ENCODE measurements at regions not wholly inside any gene's neighbourhood (a gene's known extent, or its start where the extent isn't known, plus 50 kb on each side); places are given as distances from the start of the nearest gene placed in this dataset.

- Mint-ChIP-seq H3K9me3 (peaks cover 0 to 5% (median 0%) of the 10 kb centered on the region in 9 donors), H3K27ac (no peak overlapping the region), H3K36me3 (peaks cover 0 to 2% (median 0%) of the 10 kb centered on the region in 3 donors), H3K4me1 (no peaks in the 10 kb centered on the region), H3K4me3 (no peak overlapping the region), H3K27me3 (peaks cover 3 to 15% (median 9%) of the 10 kb centered on the region in 5 donors)
- ATAC-seq (no peak), DNase-seq (no peak)
- POLR2A ChIA-PET = no interaction called here
Observed at GRCh38 chr5:108661590-108662219, 86.0 kb upstream of the FER start.

GRCh38 chr5:108661024-108661423, 86.7 kb upstream of the FER start:
- Mint-ChIP-seq H3K4me1 (no peaks in the 10 kb centered on the region), H3K9me3 (peaks cover 0 to 3% (median 0%) of the 10 kb centered on the region in 9 donors), H3K36me3 (no peaks in the 10 kb centered on the region), H3K27ac (no peak overlapping the region), H3K27me3 (peaks cover 3 to 17% (median 4%) of the 10 kb centered on the region in 5 donors), H3K4me3 (no peak overlapping the region)
- POLR2A ChIA-PET = no interaction called here
- DNase-seq = no peak
- no peak for ATAC-seq

GRCh38 chr5:108660291-108660690, 87.4 kb upstream of the FER start:
- no peaks in the 10 kb centered on the region for H3K4me1 Mint-ChIP-seq
- peaks cover 2 to 17% (median 4%) of the 10 kb centered on the region in 5 donors for H3K27me3 Mint-ChIP-seq
- ATAC-seq = no peak
- no peaks in the 10 kb centered on the region for H3K36me3 Mint-ChIP-seq
- DNase-seq = no peak
- no peaks in the 10 kb centered on the region for H3K9me3 Mint-ChIP-seq
- no peak overlapping the region for H3K27ac Mint-ChIP-seq
- no peak overlapping the region for H3K4me3 Mint-ChIP-seq
- POLR2A ChIA-PET = no interaction called here

GRCh38 chr5:108659531-108659930, 88.2 kb upstream of the FER start:
- DNase-seq (no peak), ATAC-seq (no peak)
- no peaks in the 10 kb centered on the region for H3K4me1 Mint-ChIP-seq
- no peaks in the 10 kb centered on the region for H3K9me3 Mint-ChIP-seq
- peaks cover 2 to 17% (median 4%) of the 10 kb centered on the region in 5 donors for H3K27me3 Mint-ChIP-seq
- H3K4me3 Mint-ChIP-seq = no peak overlapping the region
- POLR2A ChIA-PET = no interaction called here
- no peak overlapping the region for H3K27ac Mint-ChIP-seq
- H3K36me3 Mint-ChIP-seq = no peaks in the 10 kb centered on the region

- H3K36me3 Mint-ChIP-seq = no peaks in the 10 kb centered on the region
- no peak for ATAC-seq
- POLR2A ChIA-PET = no interaction called here
- H3K27me3 Mint-ChIP-seq = peaks cover 3 to 14% (median 4%) of the 10 kb centered on the region in 5 donors
- H3K27ac Mint-ChIP-seq = no peak overlapping the region
- H3K9me3 Mint-ChIP-seq = no peaks in the 10 kb centered on the region
- no peak overlapping the region for H3K4me3 Mint-ChIP-seq
- no peak for DNase-seq
- no peaks in the 10 kb centered on the region for H3K4me1 Mint-ChIP-seq
Observed at GRCh38 chr5:108655750-108656450, 91.8 kb upstream of the FER start.

- DNase-seq (no peak), ATAC-seq (no peak)
- Mint-ChIP-seq H3K27me3 (peaks cover 2 to 10% (median 7%) of the 10 kb centered on the region in 5 donors), H3K4me1 (no peaks in the 10 kb centered on the region), H3K36me3 (no peaks in the 10 kb centered on the region), H3K4me3 (no peak overlapping the region), H3K27ac (no peak overlapping the region), H3K9me3 (no peaks in the 10 kb centered on the region)
- POLR2A ChIA-PET = no interaction called here
Observed at GRCh38 chr5:108654051-108654450, 93.6 kb upstream of the FER start.

GRCh38 chr5:108653201-108653600, 94.5 kb upstream of the FER start:
- Mint-ChIP-seq H3K27me3 (peaks cover 0 to 6% (median 5%) of the 10 kb centered on the region in 5 donors), H3K27ac (no peak overlapping the region), H3K36me3 (peaks cover 0 to 1% (median 0%) of the 10 kb centered on the region in 3 donors), H3K4me3 (no peak overlapping the region), H3K4me1 (no peaks in the 10 kb centered on the region), H3K9me3 (peaks cover 0 to 3% (median 0%) of the 10 kb centered on the region in 9 donors)
- no peak for DNase-seq
- POLR2A ChIA-PET = no interaction called here
- ATAC-seq = no peak

GRCh38 chr5:108650997-108651396, 96.7 kb upstream of the FER start:
- Mint-ChIP-seq H3K36me3 (peaks cover 0 to 7% (median 6%) of the 10 kb centered on the region in 3 donors), H3K27me3 (peaks cover 0 to 5% (median 0%) of the 10 kb centered on the region in 5 donors), H3K4me3 (no peak overlapping the region), H3K4me1 (no peaks in the 10 kb centered on the region), H3K27ac (no peak overlapping the region), H3K9me3 (peaks cover 0 to 15% (median 7%) of the 10 kb centered on the region in 9 donors)
- no peak for ATAC-seq
- DNase-seq = no peak
- POLR2A ChIA-PET = no interaction called here

- DNase-seq = no peak
- ATAC-seq = no peak
- POLR2A ChIA-PET = no interaction called here
- no peak overlapping the region for H3K27ac Mint-ChIP-seq
- H3K9me3 Mint-ChIP-seq = peaks cover 0 to 15% (median 7%) of the 10 kb centered on the region in 9 donors
- peaks cover 0 to 7% (median 6%) of the 10 kb centered on the region in 3 donors for H3K36me3 Mint-ChIP-seq
- H3K4me3 Mint-ChIP-seq = no peak overlapping the region
- H3K4me1 Mint-ChIP-seq = no peaks in the 10 kb centered on the region
- peaks cover 0 to 5% (median 0%) of the 10 kb centered on the region in 5 donors for H3K27me3 Mint-ChIP-seq
Observed at GRCh38 chr5:108649646-108650045, 98.1 kb upstream of the FER start.

GRCh38 chr5:108649106-108649505, 98.6 kb upstream of the FER start:
- peaks cover 0 to 7% (median 6%) of the 10 kb centered on the region in 3 donors for H3K36me3 Mint-ChIP-seq
- H3K4me1 Mint-ChIP-seq = no peaks in the 10 kb centered on the region
- POLR2A ChIA-PET = no interaction called here
- no peak overlapping the region for H3K4me3 Mint-ChIP-seq
- H3K9me3 Mint-ChIP-seq = peaks cover 0 to 15% (median 7%) of the 10 kb centered on the region in 9 donors
- DNase-seq (no peak), ATAC-seq (no peak)
- no peak overlapping the region for H3K27ac Mint-ChIP-seq
- peaks cover 0 to 5% (median 0%) of the 10 kb centered on the region in 5 donors for H3K27me3 Mint-ChIP-seq

GRCh38 chr5:108642170-108642906, 105.4 kb upstream of the FER start:
- ATAC-seq = peak; percentile 73 to 81
- H3K36me3 Mint-ChIP-seq = peaks cover 0 to 7% (median 2%) of the 10 kb centered on the region in 3 donors
- peaks cover 0 to 15% (median 9%) of the 10 kb centered on the region in 5 donors for H3K27me3 Mint-ChIP-seq
- peaks cover 0 to 9% (median 3%) of the 10 kb centered on the region in 9 donors for H3K9me3 Mint-ChIP-seq
- H3K4me1 Mint-ChIP-seq = peaks cover 2 to 6% (median 3%) of the 10 kb centered on the region in 4 donors
- peak in 9 of 10 donors; percentile 18 to 72 (median 46) for DNase-seq
- H3K4me3 Mint-ChIP-seq = peak overlapping the region in 3 of 10 donors; percentile 5 to 27 (median 11)
- H3K27ac Mint-ChIP-seq = no peak overlapping the region
- POLR2A ChIA-PET = no interaction called here

- no peak overlapping the region for H3K4me3 Mint-ChIP-seq
- ATAC-seq (no peak), DNase-seq (no peak)
- peaks cover 0 to 2% (median 0%) of the 10 kb centered on the region in 9 donors for H3K9me3 Mint-ChIP-seq
- POLR2A ChIA-PET = no interaction called here
- peaks cover 0 to 12% (median 10%) of the 10 kb centered on the region in 5 donors for H3K27me3 Mint-ChIP-seq
- no peaks in the 10 kb centered on the region for H3K36me3 Mint-ChIP-seq
- H3K4me1 Mint-ChIP-seq = peaks cover 2 to 6% (median 3%) of the 10 kb centered on the region in 4 donors
- H3K27ac Mint-ChIP-seq = no peak overlapping the region
Observed at GRCh38 chr5:108641596-108641995, 106.1 kb upstream of the FER start.

- Mint-ChIP-seq H3K4me1 (peaks cover 2 to 6% (median 3%) of the 10 kb centered on the region in 4 donors), H3K36me3 (no peaks in the 10 kb centered on the region), H3K27me3 (peaks cover 0 to 11% (median 10%) of the 10 kb centered on the region in 5 donors), H3K27ac (no peak overlapping the region), H3K9me3 (no peaks in the 10 kb centered on the region), H3K4me3 (no peak overlapping the region)
- no peak for DNase-seq
- no peak for ATAC-seq
- POLR2A ChIA-PET = no interaction called here
Observed at GRCh38 chr5:108639366-108639765, 108.3 kb upstream of the FER start.

Data from naive thymus-derived CD8-positive, alpha-beta T cell (primary cell).